B cell (primary cell): ENCODE measurements at regions not wholly inside any gene's neighbourhood (a gene's known extent, or its start where the extent isn't known, plus 50 kb on each side); places are given as distances from the start of the nearest gene placed in this dataset.

Experiments used
- EZH2 ChIP-seq: IDR thresholded peaks from 2 replicates; pipeline ENCODE4 v1.6.1; 2012; ENCODE audit warnings: borderline replicate concordance, low read depth, mild to moderate bottlenecking, moderate library complexity, low read length; ENCODE audit not compliant: insufficient read depth, poor library complexity, severe bottlenecking
- TF ChIP-seq, protein P1 (sequence below): fragments of 200-600 bp; IDR thresholded peaks from one replicate; pipeline ENCODE4 v1.8.0; 2022; ENCODE audit warnings: antibody characterized with exemption, mild to moderate bottlenecking

DNA sequence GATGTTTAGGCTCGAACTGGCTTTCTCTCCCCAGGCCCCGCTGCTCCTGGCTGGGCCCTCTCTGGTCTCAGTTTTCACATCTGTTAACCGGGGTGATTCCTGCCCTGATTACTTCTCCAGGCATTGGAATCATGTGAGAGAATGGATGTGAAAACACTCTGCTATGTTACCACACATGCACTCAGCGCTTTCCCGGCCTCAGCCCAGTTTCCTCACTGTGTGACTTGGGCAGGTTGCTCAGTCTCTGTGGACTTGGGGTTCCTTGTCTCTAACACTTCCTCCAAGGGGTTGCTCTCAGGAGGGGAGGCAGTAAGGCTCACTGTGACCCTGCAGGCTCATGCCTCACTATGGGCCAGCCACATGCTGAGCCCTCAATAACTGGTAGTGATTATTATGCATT lies 230.4 kb upstream of the HS6ST1 start:
- TF ChIP-seq, protein P1, sequence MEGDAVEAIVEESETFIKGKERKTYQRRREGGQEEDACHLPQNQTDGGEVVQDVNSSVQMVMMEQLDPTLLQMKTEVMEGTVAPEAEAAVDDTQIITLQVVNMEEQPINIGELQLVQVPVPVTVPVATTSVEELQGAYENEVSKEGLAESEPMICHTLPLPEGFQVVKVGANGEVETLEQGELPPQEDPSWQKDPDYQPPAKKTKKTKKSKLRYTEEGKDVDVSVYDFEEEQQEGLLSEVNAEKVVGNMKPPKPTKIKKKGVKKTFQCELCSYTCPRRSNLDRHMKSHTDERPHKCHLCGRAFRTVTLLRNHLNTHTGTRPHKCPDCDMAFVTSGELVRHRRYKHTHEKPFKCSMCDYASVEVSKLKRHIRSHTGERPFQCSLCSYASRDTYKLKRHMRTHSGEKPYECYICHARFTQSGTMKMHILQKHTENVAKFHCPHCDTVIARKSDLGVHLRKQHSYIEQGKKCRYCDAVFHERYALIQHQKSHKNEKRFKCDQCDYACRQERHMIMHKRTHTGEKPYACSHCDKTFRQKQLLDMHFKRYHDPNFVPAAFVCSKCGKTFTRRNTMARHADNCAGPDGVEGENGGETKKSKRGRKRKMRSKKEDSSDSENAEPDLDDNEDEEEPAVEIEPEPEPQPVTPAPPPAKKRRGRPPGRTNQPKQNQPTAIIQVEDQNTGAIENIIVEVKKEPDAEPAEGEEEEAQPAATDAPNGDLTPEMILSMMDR, result no peak
- TF ChIP-seq EZH2, result no peak
